GM19468 (cell line): ENCODE measurements at regions not wholly inside any gene's neighbourhood (a gene's known extent, or its start where the extent isn't known, plus 50 kb on each side); places are given as distances from the start of the nearest gene placed in this dataset.
"Not testable (repeated sequence)": the region's sequence is repeated elsewhere in the genome, so short reads cannot be mapped to it uniquely, and the experiment has no call there.

Experiments used
- ATAC-seq: cut with Tn5 transposase; IDR thresholded peaks from one replicate; pipeline ENCODE4 v1.9.1; 2021; ENCODE audit warnings: mild to moderate bottlenecking, moderate library complexity, moderate number of reproducible peaks; ENCODE audit not compliant: unreplicated experiment; ENCODE audit errors: extremely low read depth

- ATAC-seq = no peak
Measured at GRCh38 chr3:3499012-3499562, 300.1 kb upstream of the LRRN1 start.

DNA sequence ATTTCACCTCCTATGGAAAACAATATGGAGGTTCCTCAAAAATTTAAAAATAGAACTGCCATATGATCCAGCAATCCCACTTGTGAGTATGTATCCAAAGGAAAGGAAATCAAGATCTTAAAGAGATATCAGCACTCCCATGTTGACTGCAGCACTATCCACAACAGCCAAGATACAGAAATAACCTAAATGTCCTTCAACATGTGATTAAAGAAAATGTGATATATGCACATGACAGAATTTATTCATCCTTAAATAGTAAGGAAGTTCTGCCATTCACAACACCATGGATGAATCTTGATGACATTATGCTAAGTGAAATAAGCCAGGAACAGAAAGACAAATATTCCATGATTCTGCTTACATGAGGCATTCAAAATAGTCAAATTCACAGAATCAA is 303.6 kb upstream of the LRRN1 start:
- ATAC-seq = no peak

DNA sequence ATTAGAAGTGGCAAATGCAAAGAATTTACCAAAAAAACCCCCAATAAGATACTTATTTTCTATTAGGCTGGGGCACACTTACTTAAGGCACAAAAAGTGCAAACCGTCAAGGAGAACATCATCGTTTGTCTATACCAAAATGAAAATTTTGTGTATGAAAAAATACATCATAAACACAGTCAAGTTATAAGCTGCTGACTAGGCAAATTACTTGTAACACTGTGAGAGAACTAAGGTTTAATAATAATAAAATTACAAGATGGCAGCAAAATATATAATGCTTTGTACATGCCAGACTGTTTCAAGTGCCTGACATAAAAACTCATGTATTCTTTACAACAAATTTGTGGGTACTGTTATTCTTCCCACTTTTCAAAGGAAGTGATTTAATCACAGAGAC is 297.2 kb upstream of the CRBN start:
- no peak for ATAC-seq

DNA sequence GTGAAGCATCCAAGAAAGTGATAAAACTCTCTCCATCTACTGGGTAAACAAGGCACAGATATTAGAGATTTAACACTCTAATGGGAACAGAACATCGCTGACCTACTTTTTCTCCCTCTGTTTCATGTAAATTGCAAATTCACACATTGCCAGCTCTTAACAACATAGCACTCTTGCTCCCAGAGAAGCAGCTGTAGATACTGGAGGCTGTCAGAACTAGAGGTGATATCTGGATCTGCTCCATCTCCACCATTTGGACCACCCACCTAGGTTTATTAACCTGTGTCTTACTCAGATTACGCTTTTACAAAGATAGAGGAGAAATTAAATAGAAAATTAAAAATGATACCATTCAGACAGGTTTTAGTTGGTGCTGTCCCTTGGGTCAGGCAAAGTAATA is 289.1 kb upstream of the CRBN start:
- no peak for ATAC-seq

DNA sequence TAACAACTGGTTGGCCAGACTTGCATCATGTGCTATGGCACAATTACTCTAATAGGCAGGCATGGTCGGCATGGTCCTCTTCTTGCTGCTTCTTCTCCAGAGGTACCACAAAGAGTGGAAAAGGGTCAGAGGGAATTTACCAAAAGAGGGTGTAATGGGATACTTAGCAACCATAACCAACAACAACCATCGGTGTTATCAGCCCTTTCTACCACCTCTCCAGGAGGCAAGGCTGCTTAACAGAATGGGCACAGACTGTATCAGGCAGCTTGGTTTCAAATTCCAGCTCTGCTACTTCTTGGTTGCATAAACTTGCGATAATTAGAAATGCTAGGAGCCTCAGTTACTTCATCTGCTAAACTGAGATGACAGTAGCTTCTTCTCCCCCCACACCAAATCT is 284.6 kb upstream of the CRBN start:
- ATAC-seq = no peak

DNA sequence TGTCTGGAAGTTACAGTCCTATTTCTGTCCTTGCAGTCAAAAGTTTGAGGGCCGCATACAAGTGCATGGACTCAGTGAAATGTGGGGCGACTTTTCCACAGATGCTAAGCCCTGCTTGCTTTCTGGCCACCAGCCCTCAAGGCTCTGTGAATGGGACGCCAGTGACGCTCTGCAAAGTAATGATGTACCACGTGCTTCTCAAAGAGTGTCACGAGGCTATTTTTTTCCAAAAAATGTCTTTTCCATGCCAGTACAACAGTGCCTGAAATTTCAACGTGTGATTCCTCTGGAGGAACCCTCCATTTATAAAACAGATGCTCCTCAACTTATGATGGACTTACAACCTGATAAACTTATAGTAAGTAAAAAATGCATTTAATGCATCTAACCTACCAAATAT is 281.8 kb upstream of the CRBN start:
- ATAC-seq = no peak

- ATAC-seq = no peak
Measured at GRCh38 chr3:3448468-3448867, 269.0 kb upstream of the CRBN start.

DNA sequence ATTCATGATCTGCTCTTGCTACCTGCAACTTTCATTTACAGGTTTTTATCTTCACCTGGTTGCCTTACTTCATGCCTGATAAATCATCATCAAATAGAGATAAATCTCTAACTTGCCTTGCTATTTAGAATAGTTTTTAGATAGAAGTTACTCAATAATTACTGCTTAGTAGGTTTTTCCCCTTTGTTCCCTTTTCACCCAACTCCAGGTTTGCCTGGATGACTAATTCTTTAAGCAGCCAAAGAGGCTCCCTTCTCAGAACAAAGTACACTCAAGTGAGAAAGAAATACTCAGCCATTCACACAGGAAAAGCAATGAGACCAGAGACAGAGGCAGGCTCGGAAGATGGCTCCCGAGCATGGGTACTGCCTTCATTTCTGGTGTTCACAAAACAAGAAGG is 268.1 kb upstream of the CRBN start:
- ATAC-seq = no peak

DNA sequence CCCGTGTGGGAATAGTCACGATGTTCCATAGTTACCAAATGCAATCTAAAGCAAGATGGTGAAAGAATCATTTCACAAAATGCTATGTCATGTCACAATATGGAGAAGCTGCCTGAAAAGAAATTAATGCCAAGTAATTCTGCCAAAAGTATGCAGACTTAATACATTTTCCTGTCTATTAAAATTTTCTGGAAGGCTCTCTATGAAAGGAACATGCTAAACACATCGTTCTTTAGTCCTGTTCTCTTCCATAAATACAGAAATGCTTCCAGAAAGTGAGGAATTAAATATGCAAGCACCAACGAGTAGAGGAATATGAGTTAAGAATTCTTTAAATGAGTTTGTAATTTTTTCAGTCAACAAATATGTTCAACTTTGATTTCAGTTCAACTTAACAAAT is 266.8 kb upstream of the CRBN start:
- ATAC-seq = no peak

GRCh38 chr3:3443482-3443881 is 264.0 kb upstream of the CRBN start:
- no peak for ATAC-seq

- ATAC-seq = no peak
Measured at GRCh38 chr3:3433711-3434110, 254.2 kb upstream of the CRBN start.

- no peak for ATAC-seq
Measured at GRCh38 chr3:3429841-3430240, 250.3 kb upstream of the CRBN start.

- not testable (repeated sequence) for ATAC-seq
Measured at GRCh38 chr3:3407707-3408106, 228.2 kb upstream of the CRBN start.

DNA sequence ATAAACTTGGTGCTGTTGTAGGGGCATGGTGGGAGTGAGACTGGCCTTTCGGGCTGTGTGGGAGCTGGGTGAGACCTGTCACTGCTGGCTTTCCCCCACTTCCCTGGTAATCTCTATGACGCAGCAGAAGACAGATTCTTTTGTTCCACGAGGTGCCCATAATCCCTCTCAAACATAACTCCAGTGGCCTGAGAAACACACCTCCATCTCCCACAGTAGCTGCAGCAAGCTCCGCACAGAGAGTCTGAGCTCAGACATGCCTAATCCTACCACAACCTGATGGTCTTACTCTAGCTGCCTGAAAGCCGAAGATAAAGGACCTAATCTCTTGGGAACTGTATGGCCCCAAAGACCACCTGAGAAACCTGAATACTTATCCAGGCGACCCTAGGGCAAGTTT is 225.6 kb upstream of the CRBN start:
- no peak for ATAC-seq

DNA sequence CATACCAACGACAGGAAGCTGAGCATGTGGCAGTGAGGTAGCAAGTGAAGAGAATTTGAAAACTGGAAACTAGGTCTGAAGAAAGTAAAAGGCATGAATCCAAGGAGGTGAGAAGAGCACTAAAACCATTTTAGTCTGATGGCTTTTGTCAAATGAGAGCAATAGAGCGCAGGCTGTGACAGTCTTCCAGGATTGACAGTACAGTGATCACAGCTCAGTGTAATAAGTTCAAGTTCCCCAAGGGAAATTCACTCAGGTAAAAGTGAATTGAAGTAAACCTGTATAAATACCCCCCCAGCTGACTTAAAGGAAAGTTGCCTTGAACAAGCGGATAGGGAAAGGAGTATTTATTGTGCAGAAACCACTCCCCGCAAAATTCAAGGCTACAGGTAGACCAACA is 224.2 kb upstream of the CRBN start:
- no peak for ATAC-seq

DNA sequence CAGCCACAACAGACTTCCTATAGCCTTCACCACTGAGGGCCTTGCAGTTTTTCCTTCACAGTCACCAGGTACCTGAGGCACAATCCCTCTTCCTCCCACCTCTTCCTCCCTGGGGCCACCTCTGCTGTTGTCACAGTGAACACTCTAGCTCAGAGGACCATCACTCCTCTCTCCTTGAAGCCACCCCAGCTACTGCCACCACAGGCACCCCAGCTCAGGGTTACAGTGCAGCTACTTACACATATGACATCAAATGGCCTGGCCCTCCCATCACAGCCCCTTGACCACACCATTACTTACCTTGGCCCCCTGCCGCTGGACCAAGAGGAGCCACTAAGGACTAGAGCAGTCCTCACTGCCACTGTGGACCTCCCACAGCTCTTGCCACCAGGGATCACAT is 213.5 kb upstream of the CRBN start:
- ATAC-seq = no peak

GRCh38 chr3:3383461-3383860 is 204.0 kb upstream of the CRBN start:
- ATAC-seq = no peak

- ATAC-seq = no peak
Measured at GRCh38 chr3:3372210-3372777, 192.8 kb upstream of the CRBN start.

DNA sequence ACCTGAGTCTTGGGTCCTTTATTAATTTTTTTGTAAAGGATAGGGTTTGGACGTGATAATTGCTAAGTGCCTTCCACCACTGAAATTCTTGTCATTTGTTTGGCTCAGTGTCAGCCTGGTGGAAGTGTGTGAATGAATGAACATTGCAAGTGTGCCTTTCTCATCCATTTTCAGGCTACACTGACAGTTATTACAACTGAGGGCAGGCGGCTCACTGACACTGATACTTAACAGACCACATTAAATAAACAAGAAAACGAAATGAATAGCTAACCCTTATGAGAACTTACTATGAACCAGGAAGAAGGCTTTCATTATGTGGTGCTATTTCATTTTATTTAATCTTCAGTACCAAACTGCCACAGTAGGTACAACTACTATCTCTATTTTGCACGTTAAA is 188.8 kb upstream of the CRBN start:
- ATAC-seq = no peak

GRCh38 chr3:3366386-3366785 is 186.9 kb upstream of the CRBN start:
- ATAC-seq = no peak

DNA sequence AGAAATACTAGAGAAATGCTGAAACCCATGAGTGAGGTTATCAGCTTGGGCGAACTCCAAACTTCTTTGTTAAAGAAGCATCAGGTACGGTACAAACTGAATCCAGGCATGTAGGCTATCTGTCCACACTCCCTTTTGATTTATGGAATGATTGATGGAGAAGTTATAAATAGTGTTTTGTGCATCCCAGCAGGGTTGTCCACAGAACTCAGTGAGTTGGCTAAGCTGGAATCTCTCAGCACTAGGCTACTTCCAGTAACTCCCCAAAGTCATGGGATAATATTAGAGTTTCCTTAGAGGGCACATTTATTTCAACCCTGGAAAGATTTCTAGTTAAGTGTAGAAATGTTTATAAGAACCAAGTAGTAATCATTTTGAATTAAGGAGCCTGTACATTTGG is 186.2 kb upstream of the CRBN start:
- no peak for ATAC-seq

GRCh38 chr3:3356846-3357245 is 177.4 kb upstream of the CRBN start:
- no peak for ATAC-seq

- no peak for ATAC-seq
Measured at GRCh38 chr3:3355442-3355841, 176.0 kb upstream of the CRBN start.
